HG03558 (cell line): ENCODE measurements at regions not wholly inside any gene's neighbourhood (a gene's known extent, or its start where the extent isn't known, plus 50 kb on each side); places are given as distances from the start of the nearest gene placed in this dataset.
"Not testable (repeated sequence)": the region's sequence is repeated elsewhere in the genome, so short reads cannot be mapped to it uniquely, and the experiment has no call there.

ENCODE experiments used
- ATAC-seq: cut with Tn5 transposase; IDR thresholded peaks from one replicate; pipeline ENCODE4 v1.9.1; 2021; ENCODE audit warnings: moderate number of reproducible peaks; ENCODE audit not compliant: unreplicated experiment; ENCODE audit errors: extremely low read depth

GRCh38 chr14:89743828-89744227 is 210.7 kb downstream of the EFCAB11 start:
- ATAC-seq: no peak

DNA sequence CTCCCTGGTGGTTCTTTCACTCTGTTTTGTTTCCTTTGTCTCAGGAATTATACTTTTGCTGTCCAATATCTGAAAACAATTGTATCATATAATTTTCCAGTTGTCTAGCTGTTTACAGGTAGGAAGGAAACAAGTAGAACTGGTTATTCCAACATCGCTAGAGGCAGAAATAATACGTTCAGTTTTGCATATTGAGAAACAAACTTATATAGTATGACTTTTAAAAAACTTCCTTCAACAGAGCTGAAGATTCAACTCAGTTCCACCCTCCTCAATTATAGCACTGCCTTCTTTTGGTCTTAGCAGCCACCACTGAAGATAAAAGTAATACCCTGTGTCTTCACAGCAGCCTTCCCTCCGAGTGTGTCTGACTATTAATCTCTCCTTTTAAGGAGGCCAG is 214.3 kb downstream of the EFCAB11 start:
- no peak for ATAC-seq

- ATAC-seq: no peak
Measured at GRCh38 chr14:89736881-89737280, 217.6 kb downstream of the EFCAB11 start.

GRCh38 chr14:89731396-89731933 is 223.1 kb downstream of the EFCAB11 start:
- no peak for ATAC-seq

DNA sequence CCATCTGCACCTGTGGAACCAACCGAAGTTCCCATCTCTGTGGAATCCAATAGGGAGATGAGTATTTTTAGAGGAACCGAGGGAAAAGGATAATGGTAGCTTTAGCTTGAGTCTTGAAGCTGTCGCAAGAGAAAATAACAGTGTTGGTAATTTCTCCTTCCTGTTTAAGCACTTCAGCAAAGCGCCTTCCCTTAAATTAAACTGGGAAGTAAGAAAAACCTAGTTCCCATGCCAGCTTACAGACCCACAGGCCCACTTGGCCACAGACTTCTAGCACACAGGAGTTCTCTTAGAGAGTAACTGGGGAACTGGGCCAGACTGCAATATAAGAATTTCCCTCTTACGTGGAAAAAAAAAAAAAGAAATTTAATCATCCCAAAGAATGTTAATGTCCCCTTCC is 223.8 kb downstream of the EFCAB11 start:
- ATAC-seq: no peak

- no peak for ATAC-seq
Measured at GRCh38 chr14:89728964-89729363, 225.6 kb downstream of the EFCAB11 start.

- not testable (repeated sequence) for ATAC-seq
Measured at GRCh38 chr14:89726226-89726625, 228.3 kb downstream of the EFCAB11 start.

DNA sequence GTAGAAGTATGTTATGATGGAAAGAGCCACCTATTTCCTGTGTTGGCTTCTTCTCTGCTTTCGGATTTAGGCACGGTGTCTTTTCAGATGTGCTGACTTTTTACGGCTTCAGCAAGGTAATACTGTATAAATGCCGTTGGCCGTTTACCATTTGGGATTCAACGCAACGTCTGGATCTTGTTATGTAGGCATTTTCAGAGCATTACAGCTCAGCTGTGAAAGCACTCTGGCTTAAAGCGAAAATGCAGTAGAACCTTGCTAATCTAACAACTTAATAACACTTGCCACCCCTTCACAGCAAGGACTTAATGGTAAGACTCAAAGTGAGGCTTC is 229.9 kb downstream of the EFCAB11 start:
- ATAC-seq: no peak

- ATAC-seq: no peak
Measured at GRCh38 chr14:89723930-89724627, 230.5 kb downstream of the EFCAB11 start.

GRCh38 chr14:89721956-89722355 is 232.6 kb downstream of the EFCAB11 start:
- no peak for ATAC-seq

GRCh38 chr14:89720741-89721729 is 233.5 kb downstream of the EFCAB11 start:
- ATAC-seq: peak; percentile 78

GRCh38 chr14:89720076-89720687 is 234.3 kb downstream of the EFCAB11 start:
- ATAC-seq: no peak

- ATAC-seq: no peak
Measured at GRCh38 chr14:89719366-89720075, 235.0 kb downstream of the EFCAB11 start.

DNA sequence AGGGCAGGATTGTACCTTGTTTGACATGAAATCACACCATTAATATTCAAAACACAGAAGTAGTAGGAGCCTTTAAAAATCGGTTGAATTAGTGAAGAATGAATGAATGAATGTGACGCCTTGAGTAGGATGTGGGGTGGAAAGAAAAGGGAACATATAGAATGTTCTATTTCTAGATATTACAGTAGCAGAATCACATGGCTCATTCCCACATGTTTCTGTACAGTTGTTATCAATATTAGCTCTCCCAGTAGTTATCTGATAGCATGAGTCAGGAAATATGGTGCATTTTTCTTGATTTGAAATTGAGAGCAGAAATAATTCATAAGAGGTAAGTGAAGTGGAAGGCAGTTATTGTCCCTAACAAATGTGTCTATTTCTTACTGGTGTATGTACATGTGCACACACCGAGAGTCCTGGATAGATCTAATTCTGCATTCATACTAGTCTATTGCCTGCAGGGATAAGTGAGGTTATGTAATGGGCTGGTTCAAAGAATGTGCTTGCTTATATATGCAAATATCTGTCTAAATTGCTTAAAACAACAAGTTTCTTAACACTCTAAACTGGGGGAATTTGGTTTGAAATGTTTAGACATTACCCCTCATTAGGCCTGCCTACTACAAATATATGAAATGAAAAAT is 245.4 kb downstream of the EFCAB11 start:
- no peak for ATAC-seq

- no peak for ATAC-seq
Measured at GRCh38 chr14:89707086-89707485, 247.4 kb downstream of the EFCAB11 start.

DNA sequence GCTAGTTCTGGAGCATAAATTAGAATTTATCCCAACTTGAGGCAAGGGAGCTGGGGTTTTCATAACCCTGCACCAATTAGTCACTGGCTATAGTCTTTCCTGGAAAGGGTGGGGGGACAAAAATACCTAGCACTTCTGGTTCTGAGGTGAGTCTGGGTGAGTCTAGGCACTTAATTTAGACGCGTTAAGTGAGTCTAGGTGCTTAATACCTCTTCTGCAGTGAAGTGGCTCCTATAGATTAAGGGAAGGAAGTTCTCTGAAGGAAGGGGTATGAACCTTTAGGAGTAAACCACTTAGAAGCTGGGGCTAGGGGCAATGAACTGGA is 251.7 kb downstream of the EFCAB11 start:
- ATAC-seq: no peak

GRCh38 chr14:89702073-89702875 is 252.3 kb downstream of the EFCAB11 start:
- ATAC-seq: no peak

DNA sequence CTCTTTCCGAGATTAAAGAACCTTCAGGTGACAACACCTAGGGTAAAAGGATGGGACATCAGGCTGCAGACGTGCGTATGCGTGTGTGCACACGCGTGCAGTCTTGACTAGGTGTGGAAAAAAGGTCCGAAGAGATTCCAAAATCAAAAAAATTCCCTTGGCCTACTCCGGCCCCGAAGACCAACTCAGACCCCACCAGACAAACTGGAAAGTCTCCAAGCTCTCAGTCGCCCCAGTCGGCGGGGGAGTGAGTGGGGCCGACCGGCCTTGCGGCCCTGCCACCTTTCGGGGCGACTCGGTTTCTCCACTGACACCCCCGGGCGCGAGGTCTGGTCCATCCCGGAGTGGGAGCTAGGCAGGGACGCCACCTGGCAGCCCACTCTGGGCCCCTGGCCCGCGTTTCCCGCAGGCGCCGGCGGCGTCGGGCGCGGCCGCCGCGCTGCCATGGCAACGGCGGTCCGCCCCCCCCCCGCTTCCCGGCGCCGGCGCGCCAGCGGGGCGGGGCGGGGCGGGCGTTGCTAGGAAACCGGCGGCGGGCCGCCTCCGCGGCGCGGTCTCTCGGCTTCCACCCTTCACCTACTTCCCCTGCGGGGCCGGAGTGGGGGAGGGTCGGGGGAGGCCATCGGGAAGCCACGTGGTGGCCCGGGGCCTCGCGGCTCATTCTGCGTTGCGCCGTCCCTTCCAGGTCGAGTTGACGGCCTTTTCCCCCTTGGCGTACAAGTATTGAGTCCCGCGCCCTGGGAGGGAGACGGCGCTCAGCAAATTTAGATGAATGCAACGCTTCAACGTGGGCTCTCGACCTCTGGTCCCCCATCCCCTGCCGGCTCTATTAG is 253.1 kb downstream of the EFCAB11 start:
- ATAC-seq: peak; percentile 79
